GM21786 (cell line): ENCODE measurements at regions not wholly inside any gene's neighbourhood (a gene's known extent, or its start where the extent isn't known, plus 50 kb on each side); places are given as distances from the start of the nearest gene placed in this dataset.
"Not testable (repeated sequence)": the region's sequence is repeated elsewhere in the genome, so short reads cannot be mapped to it uniquely, and the experiment has no call there.

Source experiments
- ATAC-seq: cut with Tn5 transposase; IDR thresholded peaks from one replicate; pipeline ENCODE4 v1.9.1; 2021; ENCODE audit not compliant: unreplicated experiment

DNA sequence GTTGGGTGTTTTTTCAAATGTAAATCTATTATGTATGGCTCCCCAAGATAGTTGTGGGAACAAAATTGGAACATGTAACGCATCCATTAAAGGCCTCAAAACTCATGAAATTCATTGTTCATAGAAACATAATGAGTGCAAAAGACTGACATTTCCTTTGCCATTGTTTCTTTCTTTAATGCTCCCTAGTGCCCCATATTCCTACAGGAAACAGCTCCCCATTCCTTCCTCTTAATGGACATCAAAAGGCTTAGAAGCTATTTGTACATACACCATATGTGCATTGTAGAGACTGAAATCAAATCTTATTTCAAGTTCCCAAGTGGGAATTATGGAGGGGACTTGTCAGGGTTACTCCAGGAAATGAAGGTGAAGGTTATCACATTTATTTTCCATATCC, 139.1 kb downstream of the AHR start:
- ATAC-seq, result no peak

DNA sequence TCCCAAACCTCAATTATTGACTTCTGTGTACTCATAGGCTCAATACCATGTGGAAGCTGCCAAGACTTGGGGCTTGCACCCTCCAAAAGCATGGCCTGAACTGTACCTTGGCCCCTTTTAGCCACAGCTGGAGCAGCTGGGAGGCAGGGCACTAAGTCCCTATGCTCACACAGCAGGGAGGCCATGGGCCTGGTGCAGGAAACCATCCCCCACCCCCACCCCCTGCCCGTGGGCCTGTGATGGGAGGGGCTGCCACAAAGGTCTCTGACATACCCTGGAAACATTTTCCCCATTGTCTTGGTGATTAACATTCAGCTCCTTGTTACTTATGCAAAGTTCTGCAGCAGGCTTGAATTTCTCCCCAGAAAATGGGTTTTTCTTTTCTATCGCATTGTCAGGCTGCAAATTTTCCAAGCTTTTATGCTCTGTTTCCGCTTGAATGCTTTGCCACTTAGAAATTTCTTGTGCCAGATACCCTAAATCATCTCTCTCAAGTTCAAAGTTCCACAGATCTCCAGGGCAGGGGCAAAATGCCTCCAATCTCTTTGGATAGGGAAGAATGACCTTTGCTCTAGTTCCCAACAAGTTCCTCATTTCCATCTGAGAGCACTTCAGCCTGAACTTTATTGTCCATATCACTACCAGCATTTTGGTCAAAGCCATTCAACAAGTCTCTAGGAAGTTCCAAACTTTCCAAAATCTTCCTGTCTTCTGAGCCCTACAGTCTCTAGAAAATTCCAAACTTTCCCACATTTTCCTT, 141.8 kb downstream of the AHR start:
- ATAC-seq, result not testable (repeated sequence)

- no peak for ATAC-seq
These were observed 142.4 kb downstream of the AHR start for GRCh38 chr7:17440831-17441230.

GRCh38 chr7:17441557-17441956, 143.1 kb downstream of the AHR start:
- no peak for ATAC-seq

DNA sequence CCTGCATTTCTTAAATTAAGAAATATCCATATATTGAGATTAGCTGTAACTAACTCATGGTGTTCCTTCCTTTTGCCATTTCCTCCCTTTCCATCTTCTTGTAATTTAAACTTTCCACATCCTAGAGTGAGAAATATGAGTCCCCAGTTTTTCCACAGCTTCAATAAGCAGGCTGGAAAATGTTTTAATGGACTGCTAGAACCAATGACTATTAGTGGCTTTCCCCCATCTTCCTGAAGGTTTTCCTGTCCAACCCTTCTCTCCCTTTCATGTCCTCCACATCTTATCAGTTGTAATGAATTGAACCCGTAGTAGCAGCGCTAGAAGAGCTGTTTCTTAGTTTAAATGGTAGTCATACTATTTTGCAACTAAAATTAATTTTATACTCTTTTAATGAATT, 145.7 kb downstream of the AHR start:
- ATAC-seq, result no peak

DNA sequence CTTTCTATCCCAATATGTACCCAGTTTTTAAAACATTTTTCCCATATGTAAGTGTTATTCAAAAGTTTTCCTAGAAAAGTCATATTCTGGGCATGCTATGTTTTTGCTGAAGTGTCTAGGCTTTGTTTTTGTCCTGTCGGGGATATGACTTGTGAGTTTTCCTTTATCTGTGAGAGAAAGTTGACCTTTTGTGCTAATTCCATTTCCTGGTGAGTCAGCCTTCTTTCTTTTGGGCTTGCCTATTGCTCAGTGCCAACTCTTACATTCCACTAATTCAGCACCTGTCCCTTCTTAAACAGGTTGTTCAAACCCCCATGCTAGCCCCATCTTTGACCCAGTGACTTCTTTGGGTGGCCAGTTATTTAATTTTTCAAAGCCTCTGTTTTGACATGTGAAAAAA, 146.2 kb downstream of the AHR start:
- no peak for ATAC-seq

- ATAC-seq, result no peak
These were observed 147.9 kb downstream of the AHR start for GRCh38 chr7:17446340-17446739.

GRCh38 chr7:17447728-17448478, 149.5 kb downstream of the AHR start:
- ATAC-seq, result no peak

GRCh38 chr7:17448479-17449423, 150.3 kb downstream of the AHR start:
- ATAC-seq, result no peak

- no peak for ATAC-seq
These were observed 158.1 kb downstream of the AHR start for GRCh38 chr7:17456541-17456940.

GRCh38 chr7:17460001-17460400, 161.5 kb downstream of the AHR start:
- ATAC-seq, result no peak

- ATAC-seq, result no peak
These were observed 162.2 kb downstream of the AHR start for GRCh38 chr7:17460665-17461064.

- no peak for ATAC-seq
These were observed 163.7 kb downstream of the AHR start for GRCh38 chr7:17462131-17462631.

DNA sequence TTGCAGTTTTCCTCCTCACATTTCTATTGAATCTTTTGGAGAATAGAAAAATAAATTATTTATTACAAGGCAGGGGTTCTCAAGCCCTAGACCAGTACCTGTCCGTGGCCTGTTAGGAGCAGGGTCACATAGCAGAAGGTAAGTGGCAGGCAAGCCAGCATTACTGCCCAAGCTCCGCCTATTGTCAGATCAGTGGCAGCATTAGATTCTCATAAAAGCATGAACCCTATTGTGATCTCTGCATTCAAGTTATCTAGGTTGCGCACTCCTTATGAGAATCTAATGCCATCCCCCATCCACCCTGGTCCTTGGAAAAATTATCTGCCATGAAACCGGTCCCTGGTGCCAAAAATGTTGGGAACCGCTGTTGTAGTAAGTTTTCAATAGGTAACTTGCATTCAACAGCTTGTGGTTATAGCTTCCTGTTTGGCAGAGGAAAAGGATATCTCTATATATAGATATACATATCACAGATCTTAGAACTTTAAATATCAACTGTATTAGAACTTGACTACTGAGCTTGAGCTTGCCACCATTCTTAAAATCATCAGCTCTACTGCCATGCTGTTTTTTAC, 165.1 kb downstream of the AHR start:
- no peak for ATAC-seq

DNA sequence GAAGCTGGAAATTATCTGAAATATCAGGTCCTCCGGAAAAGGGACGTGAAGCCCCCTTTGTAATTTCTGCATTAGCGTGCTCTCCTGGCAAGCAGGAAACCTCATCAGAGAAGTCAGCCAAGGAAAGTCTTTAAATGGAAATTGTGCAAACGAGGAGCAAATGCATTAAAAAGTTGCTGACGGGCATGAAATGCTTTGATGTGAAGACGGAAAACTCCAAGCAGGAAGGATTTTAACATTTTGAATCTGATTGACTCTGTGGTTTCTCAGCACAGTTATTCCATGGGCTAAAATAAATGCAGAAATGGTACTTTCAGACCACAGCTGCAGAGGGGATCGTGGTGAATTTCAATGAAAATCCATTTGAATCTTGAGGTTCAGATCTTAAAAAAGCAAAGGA, 167.8 kb downstream of the AHR start:
- ATAC-seq, result no peak

GRCh38 chr7:17467386-17467945, 169.0 kb downstream of the AHR start:
- ATAC-seq, result no peak

DNA sequence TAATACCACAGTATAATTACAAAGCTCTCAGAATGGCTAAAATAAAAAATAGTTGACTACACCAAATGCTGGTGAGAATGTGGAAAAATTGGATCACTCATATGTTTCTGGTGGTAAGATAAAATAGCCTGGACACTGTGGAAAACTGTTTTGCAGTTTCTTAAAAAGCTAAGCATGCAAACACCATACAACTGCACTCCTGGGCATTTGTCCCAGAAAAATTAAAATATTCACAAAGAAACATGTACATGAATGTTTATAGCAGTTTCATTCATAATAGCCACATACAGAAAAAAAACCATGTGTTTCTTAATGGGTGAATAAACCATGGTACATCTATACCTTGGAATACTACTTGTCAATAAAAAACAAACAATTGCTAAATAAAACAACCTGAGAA, 172.9 kb downstream of the AHR start:
- ATAC-seq, result no peak

GRCh38 chr7:17472518-17472917, 174.1 kb downstream of the AHR start:
- ATAC-seq, result peak; percentile 47

DNA sequence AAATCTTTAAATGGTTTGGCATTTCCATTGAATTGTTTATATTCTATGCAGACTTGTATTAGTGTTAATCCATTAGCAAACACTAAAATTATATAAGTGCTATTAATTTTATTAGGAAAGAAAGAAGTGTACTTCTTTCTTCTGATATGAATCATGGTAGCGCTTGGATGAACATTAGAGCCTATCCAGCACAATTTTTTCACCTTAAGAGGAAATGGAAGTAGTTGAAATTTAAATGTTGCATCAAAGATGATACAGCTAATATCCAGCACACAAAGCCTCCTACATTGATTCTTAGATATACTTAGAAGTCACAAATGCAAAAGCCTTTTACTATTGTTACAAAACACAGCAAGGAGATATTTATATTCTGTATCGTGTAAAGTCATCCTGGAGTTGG, 174.5 kb downstream of the AHR start:
- peak; percentile 27 for ATAC-seq

GRCh38 chr7:17474724-17475344, 176.4 kb downstream of the AHR start:
- no peak for ATAC-seq
